ENCODE measurements at regions not wholly inside any gene's neighbourhood (a gene's known extent, or its start where the extent isn't known, plus 50 kb on each side); places are given as distances from the start of the nearest gene placed in this dataset.
"Not testable (repeated sequence)": the region's sequence is repeated elsewhere in the genome, so short reads cannot be mapped to it uniquely, and the experiment has no call there.

DNA sequence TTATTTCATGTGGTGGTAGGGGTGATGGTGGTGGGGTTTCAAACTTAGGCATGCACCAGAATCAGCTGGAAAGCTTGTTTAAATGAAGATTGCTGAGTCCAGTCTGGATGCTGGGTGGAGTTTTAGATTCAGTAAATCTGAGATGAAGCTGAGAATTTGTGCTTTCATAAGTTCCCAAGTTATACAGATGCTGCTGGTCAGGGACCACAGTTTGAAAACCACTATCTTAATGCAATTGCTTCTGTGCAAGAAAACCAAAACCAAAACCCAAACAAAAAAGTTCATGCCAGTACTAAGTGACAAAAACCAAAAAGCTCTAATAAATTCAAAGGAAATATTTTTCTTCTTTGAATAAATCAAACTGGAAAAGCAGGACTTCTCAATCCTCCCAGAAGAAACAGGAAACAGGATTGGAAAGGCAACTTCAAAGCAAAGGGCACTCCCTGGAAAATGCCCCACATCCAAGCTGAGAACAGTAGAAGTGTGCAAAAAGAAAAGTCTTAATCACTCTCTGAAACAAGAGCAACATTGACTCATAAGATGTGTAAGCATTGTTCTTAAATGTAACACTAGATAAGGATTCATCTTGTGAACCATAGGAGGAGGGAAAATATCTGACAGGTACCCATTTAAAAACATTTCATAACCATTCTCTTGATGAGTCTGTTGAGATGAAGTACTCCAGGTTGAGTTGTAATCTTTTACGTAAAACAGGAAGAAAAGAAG is 481.5 kb upstream of the HSF2 start:
- DNase-seq (ENCODE audit: low read depth in 2 of 2), result no peak

DNA sequence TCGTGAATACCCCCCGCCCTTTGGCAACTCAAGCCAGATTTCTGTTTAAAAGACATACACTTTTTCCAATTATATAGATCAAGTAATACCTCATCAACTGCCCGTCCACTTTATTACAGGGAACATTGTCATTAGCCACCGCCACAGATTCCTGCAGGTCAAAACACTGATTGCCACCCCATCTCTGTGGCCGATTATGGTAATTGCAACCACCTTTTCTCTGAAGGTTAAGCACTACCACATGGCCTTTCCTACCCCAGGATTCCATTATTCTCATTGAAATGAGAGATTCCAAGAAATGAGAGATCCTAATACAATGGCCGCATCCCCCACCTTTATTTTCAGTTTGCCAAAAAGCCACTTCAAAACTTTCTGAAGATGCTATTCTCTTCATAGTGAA is 478.8 kb upstream of the HSF2 start:
- DNase-seq (ENCODE audit: low read depth in 2 of 2), result no peak

DNA sequence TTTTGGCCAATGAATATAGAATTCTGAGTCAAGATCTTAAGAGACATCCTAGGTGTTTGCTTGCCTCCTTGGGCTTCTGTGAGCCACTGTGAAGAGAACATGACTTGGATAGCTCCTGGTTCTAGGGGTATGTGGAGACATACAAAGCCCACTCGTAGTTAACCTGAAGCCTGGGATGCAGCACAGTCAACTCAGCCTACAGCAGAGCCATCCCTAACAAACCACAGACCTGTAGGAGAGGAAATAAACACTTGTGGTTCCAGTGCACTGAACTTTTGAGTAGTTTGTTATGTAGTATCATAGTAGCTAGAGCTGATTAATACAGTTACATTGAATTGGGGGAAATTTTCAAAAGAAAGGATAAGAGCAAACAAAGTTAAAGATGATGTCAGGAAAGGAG is 474.4 kb upstream of the HSF2 start:
- no peak for DNase-seq (ENCODE audit: low read depth in 2 of 2)

DNA sequence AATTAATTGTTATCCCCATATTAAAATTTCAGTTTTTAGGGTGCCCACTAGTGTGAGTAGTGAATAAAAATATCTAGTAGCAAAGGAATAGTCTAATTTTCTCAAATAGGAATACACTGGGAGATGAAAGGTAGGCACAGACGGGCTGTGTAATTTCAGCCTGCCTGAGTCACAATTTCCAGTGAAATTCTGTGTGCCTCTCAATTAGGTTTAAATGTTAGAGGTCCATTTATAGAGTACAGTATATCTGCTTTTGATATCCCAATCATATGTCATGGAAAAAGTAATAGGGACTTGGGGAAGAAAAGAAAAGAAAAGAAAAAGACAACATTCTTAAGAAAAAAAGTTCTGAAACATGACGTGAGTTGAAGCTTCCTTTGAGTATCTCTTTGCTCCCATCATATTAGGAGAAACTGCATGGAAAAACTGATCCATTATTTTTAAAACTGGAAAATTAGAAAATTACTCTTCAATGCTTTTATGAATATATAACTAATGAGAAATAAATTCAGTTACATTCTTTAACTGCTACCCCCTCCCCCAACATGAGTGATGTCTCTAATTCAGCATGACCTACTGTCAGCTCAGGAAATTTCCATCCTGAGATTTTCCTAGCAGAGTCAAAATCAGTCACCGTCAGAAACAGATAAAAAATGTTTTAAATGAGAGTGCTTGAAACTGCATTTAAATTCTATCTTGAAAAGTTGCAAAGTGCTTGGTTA is 473.8 kb upstream of the HSF2 start:
- no peak for DNase-seq (ENCODE audit: low read depth in 2 of 2)

DNA sequence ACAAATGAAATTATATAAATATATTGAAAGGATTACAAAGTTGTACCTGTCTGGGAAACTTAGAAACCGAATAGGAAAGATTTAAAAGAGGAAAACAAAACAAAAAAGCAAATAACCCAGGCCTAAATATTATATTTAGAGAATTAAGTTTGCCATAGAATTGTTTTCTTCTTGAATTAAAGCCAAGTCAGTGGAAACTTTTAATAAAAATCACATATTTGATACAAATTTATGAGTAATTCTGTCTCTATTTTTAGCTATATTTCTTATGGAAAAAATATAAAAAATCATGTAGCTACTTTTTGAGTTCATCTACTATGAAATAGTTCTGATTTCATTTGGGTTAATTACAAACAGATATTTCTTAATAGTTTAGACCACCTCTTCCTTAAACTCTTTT is 470.2 kb upstream of the HSF2 start:
- DNase-seq (ENCODE audit: low read depth in 2 of 2), result no peak

DNA sequence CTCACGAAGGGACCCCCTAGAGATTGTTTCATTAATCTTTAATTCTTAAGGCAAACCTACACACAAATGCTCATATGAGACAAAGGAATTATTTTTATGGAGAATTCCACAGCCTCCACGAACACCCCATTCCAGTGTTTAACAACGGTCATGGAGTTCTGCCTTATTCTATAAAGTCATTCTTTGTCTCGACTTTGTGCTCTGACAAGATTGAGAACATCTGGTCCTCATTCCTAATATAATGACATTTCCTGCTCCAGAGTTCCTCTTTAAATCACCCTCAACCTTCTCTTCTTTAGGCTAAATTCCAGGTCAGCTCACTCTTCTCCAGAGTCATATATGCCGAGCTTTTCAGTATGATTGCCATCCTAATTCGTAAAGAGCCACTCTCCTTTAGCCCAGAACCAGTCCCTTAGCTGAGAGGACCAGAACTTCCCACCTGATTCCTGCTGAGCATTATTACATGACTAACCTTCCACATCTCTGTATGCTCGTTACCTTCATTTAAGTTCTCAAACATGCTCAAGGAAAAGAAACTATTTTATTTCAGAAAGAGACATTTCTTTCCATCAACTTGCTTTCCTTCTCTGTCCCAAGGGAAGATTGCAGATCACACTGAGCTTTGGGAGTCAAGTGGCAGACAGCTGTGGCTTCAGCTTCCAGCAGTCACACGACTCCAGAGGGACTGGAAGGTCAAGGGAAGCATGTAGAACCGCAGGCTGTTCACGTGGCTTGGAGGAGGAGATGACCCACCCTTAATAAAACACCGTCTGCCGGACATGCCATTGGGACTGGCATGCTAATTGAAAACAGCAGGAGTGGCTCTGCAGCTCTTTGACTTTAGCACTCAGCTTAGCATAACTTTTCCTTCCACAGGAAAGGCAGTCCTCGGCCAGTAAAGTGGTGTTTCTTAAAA is 467.1 kb upstream of the HSF2 start:
- peak; percentile 75 to 77 for DNase-seq (ENCODE audit: low read depth in 2 of 2)

DNA sequence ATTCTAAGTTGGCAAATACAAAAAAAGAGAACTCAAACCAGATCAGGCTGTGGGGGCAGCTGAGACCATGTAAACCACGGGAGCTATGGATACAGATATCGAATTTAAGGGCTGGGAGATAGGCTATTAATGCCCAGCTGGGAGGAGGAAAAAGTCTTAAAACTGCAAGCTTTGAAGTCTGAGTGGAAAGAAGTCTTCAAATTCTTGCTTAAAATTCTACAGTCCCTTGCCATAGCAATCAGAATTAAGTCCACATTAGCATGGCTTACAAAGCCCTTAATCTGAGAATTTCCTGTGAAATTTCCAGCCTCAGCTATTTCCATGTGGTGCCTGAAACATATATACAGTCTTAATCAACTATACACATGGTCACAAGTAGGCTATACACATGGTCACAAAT is 465.0 kb upstream of the HSF2 start:
- no peak for DNase-seq (ENCODE audit: low read depth in 2 of 2)

DNA sequence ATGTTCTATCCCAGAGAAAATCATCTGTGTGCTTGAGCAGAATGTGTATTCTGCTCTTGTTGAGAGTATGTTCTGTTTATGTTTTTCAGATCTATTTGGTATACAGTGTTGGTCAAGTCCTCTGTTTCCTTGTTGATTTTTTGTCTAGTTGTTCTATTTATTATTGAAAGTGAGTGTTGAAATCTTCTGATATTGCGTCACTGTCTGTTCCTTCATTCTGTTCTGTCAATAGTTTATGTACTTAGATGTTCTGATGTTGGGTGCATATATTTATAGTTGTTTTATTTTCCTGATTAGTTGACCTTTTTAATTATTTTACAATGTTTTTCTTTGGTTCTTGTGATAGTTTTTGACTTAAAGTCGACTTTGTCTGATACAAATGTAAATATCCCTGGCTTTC is 458.7 kb upstream of the HSF2 start:
- no peak for DNase-seq (ENCODE audit: low read depth in 2 of 2)

DNA sequence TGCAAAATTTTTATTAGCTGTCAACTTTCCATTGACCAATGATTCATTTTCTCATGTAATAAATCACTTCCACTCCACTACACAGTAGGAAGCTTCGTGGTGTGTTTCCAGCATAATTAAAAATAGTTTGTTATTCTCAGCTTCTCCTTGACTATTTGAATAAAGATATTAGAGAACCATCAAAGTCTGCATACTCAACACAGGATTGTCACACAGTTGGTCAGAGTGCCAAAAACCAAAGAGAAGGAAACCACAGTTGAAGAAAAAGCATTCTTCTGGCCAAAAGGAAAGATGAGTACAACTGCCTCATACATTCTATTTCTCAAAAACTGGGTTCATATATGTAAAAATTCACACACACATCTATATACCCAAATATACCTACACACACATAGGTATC is 455.1 kb upstream of the HSF2 start:
- peak; percentile 36 to 39 for DNase-seq (ENCODE audit: low read depth in 2 of 2)

DNA sequence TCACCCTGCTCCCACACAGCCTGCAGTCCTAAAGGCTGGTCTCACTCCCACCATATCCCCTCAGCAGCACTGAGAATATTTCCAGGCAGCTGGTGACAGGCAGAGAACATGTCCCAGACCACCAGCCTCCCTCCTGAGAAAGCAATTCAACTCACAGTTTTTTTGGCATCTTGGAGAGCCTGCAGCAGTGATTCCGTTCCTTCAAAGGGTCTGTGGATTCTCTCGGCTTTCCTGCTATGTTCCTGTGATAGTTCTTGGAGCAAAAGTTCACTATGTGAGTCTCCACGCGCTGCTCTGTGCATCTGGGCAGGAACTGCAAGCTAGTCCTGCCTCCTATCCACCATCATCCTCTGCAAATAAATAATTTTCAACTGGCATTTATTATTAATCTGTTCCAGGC is 448.3 kb upstream of the HSF2 start:
- no peak for DNase-seq (ENCODE audit: low read depth in 2 of 2)

DNA sequence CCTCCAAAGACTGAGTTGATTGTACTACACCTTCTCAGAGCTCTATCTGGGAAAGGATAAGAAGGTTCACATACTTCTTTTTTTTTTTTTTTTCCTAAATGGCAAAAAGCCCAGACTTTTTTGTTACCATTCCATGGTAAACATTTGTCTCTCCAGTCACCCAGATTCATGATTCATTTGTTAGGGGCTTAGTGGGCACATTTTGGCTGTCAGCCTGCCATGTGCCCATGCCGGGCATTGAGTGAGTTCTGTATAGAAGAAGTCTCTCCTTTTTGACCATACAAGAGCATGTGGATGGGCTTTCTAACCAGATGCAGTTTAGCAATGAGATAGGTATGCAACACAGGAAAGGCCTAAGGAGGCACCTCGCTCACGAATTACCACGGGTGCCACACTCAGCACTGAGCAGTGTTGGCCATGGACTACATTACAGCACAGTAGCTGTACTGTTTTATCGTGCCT is 447.5 kb upstream of the HSF2 start:
- peak; percentile 36 for DNase-seq (ENCODE audit: low read depth in 2 of 2)

DNA sequence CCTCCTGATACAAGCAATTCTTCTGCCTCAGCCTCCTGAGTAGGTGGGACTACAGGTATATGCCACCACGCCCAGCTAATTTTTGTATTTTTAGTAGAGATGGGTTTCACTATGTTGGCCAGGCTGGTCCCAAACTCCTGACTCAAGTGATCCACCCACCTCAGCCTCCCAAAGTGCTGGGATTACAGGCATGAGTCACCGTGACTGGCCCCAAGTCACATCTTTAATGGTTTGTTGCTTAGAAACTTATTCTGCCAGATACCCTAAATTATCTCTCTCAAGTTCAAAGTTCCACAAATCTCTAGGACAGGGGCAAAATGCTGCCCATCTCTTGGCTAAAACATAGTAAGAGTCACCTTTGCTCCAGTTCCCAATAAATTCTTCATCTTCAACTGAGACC is 444.1 kb upstream of the HSF2 start:
- not testable (repeated sequence) for DNase-seq (ENCODE audit: low read depth in 2 of 2)

DNA sequence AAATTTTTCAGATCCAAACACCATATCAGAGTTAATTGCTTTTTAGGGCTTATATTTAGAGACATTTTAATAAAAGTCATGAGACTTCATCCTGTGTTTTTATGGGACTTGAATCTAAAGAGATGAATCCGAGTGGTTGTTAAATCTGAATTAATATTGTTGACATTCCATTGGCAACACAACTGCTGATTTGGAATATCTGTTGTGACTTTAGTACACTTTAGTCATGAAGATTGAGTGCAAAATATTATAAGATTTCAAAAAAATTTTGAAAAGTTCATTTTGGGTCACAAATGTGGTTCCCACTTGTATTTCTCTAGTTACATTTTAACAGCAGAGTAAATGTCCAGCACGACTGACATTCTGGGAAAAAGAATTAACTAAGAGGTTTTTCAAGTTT is 442.7 kb upstream of the HSF2 start:
- DNase-seq (ENCODE audit: low read depth in 2 of 2), result no peak

DNA sequence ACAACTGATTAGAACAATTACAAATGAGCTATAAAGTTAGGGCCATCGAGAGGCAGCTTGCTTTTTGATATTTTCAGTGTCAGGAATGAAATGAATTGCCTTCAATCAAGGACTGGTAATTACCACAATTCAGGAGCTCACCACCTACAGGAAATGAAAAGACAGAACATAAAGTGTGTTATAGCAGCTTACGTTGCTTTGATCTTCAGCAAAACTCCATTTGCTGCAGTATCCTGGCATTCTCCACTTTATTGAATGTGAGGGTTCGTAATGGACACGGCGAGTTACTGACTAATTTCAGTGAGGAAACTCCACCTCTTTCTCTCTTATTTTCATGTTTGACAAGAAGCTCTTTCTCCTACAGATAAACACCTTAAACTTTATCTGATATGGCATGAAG is 440.0 kb upstream of the HSF2 start:
- DNase-seq (ENCODE audit: low read depth in 2 of 2), result no peak

DNA sequence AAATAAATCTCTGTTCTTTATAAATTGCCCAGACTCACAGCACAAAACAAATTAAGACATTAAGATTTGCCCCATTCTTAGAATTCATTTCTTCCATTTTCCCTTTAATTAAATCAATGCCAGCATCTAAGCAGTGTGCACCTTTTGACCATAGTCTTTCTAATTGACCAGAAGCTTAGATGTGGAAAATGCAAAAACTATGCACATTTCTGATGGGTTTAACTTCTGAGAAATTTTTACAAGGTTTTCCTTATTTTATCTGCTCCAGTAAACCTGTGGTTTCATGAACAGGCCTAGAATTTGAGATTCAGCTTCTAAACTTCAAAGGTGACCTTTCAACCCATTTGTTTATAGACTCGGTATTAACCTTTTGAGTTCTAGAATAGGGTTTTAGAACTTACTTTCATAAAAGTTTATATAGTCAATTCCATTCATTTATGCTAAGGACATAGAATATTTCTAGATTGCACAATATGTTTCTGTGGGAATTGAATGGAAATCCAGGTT is 437.8 kb upstream of the HSF2 start:
- DNase-seq (ENCODE audit: low read depth in 2 of 2), result no peak

DNA sequence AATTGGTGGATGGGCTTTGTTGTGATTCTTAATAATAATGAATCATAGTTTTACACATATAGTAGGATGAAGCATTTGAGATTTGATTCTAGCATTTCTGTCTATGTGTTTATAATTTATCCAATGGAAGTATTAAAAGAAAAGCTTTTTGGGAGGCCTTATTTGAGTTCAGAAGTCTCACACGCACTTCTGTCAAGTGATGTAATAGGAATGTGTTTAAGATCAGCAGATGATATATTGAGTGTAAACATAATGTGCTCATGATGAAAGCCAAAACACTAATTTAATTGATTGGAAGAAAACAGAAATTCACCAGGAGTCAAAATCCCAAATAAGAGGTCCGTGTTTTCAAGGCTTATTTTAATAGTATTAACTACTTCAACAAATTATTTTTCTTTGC is 435.6 kb upstream of the HSF2 start:
- DNase-seq (ENCODE audit: low read depth in 2 of 2), result no peak

DNA sequence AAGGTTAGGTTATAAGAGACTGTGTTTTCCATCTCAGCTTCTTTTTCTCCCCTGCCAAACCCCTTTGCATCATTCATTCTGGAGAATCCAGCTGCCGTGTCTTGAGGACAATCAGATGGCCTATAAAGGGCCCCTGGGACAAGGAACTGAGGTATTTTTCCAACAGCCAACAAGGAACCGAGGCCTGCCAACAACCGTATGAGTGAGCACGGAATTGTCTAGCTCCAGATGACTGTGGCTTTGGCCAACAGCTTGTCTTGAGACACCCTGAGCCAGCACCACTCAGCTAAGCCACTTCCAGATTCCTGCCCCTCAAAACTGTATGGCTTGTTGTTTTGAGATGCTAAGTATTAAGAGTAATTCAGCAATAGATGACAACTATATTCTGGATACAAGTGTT is 433.7 kb upstream of the HSF2 start:
- DNase-seq (ENCODE audit: low read depth in 2 of 2), result no peak

DNA sequence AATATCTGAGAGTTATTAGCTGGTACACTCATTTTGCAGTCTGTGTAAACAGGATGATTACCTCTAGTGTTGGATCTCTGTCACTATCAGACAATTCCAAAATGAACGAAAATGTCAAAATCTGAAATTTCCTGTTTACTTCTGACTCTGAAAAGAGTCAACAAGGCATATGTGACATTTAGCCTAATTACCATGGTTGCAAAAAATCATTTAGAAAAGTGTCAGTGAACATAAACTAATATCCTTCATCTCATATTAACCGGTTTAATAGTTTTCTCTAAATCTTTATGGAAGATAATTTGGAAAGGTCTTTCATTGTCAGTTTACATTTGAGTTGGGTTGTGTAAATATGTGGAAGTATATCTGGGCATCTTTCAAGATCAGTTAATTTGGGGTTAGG is 431.8 kb upstream of the HSF2 start:
- DNase-seq (ENCODE audit: low read depth in 2 of 2), result no peak

DNA sequence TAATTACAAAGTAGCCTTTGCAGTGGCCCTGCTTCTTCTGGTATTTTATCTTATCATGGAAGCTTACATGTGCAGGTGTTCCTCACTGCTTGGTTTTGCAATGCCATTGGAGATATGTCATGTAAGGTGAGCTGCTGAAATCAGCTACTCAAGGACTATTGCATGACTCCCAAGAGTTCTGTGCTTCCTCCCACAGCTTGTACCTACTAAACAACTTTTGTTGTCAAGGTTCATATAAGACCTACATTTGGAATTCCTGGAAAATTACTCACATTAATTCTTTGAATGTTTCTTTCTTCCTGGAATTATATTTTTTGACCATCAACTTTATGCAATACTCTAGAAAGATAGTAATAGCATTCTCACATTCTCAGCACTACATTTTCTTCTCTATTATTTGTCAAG is 427.5 kb upstream of the HSF2 start:
- DNase-seq (ENCODE audit: low read depth in 2 of 2), result peak; percentile 17 to 26

DNA sequence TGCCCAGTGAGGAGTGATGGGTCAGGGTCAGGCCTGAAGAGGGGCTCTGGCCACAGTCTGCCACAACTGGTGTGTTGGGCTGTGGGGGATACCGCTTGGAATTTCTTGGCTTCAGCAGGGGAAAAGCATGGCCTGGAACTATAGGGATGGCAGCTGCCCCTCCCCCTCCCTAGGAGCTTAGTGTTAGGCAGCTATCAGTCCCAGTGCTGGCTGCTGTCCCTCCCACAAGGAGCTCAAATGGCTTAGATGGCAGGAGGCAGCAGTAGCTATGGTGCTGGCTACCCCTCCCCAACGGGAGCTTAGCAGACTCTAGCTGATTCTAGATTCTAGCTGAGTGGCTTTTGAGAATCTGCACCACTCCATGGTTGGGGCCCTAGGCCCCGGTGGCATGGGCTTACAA is 414.5 kb upstream of the HSF2 start:
- no peak for DNase-seq (ENCODE audit: low read depth in 2 of 2)

DNA sequence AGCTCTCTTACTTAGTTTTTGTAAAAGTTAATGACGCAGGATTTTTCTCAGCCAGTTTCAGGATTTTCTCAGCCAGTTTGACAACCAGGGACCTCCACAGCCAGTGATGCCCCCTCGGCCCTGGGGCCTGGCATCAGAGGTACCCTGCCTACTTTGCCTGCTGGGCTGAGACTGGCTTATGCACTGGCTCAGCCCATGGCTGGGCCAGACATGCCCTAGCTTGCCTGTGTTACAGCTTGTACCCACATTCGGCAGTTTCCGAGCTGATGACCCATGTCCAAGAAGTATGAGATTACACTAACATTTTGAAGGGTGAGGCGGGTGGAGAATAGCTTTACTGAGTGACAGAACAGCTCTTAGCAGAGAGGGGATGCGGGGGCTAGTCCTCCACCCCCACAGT is 406.1 kb upstream of the HSF2 start:
- DNase-seq (ENCODE audit: low read depth in 2 of 2), result no peak

DNA sequence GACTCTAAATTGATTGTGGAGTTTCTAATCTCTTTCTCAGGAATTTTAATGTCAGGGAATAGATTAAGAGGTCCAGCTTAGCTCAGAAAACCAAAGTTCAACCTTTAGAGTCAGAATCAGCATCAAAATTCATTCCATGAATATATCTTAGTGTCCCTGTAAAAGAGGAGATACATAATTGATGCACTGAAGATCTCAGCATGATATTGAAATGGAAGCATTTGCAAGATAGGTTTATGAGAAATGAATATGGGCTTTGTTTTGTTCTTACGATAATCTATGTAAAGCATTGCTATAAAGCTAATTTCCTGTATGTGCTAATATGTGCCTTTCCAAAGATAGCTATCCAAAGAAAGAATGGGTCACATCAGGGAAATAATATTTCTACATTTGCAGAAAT is 404.5 kb upstream of the HSF2 start:
- DNase-seq (ENCODE audit: low read depth in 2 of 2), result no peak

Data from fibroblast of skin of left biceps (primary cell).